NCI-H446 (cell line): ENCODE measurements at regions not wholly inside any gene's neighbourhood (a gene's known extent, or its start where the extent isn't known, plus 50 kb on each side); places are given as distances from the start of the nearest gene placed in this dataset.

Experiments
- DNase-seq, 2 experiments: peaks; one replicate each; lab custom pipeline; 2025; lab: John Stamatoyannopoulos, UW

- DNase-seq, result no peak
Observed at GRCh38 chr5:109917154-109917546, 227.4 kb downstream of the MAN2A1 start.

- DNase-seq, result no peak
Observed at GRCh38 chr5:109917966-109918365, 228.2 kb downstream of the MAN2A1 start.

DNA sequence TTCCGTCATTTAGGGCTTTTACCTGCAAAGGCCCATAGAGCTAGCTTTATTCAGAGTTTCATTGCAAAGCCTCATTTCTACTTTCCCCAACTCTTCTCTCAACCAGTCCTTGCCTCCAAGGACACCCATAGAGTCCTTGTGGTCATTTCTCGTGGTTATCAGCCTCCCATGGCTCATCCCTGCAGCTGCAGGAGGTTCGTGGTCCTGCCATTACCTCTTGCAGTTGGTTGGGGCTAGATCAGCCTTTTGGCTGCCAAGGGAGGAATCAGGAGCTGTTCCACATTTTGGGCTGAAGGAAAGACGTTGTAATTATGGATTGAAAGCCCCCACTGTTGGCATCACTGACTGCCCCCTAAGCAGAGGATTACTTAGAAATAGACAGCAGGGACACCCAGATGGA is 231.0 kb downstream of the MAN2A1 start:
- no peak for DNase-seq

- DNase-seq, result peak in 1 of 2 experiments; percentile 52
Observed at GRCh38 chr5:109921735-109922380, 232.1 kb downstream of the MAN2A1 start.

GRCh38 chr5:109922381-109922995 is 232.8 kb downstream of the MAN2A1 start:
- DNase-seq, result no peak

GRCh38 chr5:109923205-109923604 is 233.5 kb downstream of the MAN2A1 start:
- DNase-seq, result no peak

GRCh38 chr5:109924237-109925107 is 234.7 kb downstream of the MAN2A1 start:
- DNase-seq, result no peak

DNA sequence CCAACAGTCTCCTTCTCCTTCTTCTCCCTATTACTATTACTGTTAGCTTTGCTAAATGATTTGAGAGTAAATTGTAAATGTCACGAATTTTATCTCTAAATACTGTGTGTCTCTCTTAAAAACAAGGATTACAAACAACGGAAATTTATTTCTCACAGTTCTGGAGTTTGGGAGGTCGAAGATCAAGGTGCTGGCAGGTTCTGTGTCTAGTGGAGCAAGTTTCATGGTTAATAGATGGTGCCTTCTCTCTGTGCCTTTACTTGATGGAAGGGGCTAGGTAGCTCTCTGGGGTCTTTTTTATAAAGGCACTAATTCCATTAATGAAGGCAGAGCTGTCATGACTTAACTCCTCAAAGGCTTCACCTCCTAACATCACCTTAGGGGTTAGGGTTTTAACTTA is 237.9 kb downstream of the MAN2A1 start:
- no peak for DNase-seq

- no peak for DNase-seq
Observed at GRCh38 chr5:109928046-109928445, 238.3 kb downstream of the MAN2A1 start.

DNA sequence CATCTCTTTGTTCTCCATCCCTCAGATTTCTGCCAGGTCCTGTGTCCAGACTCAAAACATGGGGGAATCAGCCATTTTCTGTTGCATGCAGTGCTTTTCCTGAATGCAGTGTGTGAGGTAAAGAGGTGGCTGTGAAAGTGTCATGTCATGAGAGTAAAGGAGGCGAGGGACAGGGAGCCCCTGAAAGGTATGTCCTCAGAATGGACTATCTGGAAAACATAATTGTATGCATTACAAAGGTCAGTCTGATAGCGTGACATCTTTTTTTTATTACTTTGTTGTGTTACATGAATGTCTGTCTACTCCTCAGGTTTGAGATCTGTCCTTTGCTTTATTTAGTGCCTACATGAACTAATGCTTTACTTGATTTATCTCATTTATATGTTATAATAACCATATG is 239.1 kb downstream of the MAN2A1 start:
- no peak for DNase-seq

DNA sequence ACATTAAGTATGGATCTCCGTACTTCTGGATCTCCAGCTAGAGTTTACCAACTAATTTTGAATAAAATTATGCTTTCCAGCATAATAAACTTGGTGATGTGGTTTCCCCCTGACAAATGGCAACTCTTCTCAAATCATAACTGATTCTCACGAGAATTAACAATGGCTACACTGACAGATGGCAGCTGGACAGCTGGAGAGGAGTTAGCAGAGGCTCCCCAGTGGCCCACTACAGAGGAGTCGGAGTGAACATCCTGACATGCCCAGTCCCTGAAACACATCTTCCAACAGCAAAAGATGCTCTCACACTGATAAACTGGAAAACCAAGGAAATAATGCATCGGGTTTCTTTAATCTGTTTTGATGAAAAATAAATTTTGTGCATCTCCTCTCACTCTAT is 239.6 kb downstream of the MAN2A1 start:
- no peak for DNase-seq

DNA sequence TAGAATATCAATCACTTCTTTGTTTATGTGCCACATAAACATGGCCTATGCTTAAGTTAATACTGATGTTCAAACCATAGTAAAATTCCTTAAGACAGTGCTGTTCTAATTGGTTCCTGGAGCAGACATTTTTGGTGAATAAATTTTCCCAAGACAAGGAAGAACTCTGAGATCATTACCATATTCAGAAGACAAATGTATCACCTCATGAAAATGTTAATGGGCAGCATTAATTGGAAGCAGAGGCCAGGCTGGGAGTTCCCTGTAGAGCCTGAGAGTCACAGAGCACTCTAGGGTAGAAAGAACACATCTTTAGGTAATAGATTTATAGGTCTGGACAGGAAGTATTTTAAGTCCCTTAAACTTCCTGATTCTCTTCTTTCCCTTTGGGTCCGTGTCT is 240.2 kb downstream of the MAN2A1 start:
- DNase-seq, result no peak

DNA sequence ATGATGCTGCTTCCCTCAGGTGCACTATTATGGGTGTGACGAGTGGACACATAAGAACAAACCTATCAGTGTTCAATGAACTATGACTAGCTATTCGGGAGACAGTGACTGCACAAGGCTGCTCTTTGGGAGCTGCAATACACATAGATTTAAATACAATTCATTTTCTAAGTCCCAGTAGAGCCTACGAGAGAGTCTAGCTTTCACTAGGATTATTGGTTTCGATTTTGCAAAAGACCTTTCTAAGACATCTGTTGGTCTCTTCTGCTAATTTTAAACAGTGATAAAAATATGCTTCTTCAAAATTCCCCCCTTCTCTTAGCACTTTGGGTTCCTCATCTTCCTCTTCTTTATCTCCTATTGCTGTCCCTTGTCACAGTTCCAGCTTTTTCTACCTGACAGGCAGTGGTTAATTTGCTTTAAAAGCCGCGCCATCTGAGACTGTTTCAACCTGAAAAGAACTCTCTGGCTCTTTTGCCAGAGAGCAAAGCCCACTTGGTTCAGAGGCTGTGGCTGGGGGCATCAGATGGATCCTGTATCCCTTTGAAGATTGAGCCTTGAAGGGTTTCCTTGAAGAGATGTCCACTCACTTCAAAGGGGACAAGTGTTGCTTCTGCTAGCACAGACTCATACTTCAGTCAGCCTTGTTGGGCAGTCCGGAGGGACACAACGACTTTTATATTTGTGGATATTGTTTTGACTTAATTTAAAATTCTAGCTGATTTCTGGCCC is 241.5 kb downstream of the MAN2A1 start:
- no peak for DNase-seq

DNA sequence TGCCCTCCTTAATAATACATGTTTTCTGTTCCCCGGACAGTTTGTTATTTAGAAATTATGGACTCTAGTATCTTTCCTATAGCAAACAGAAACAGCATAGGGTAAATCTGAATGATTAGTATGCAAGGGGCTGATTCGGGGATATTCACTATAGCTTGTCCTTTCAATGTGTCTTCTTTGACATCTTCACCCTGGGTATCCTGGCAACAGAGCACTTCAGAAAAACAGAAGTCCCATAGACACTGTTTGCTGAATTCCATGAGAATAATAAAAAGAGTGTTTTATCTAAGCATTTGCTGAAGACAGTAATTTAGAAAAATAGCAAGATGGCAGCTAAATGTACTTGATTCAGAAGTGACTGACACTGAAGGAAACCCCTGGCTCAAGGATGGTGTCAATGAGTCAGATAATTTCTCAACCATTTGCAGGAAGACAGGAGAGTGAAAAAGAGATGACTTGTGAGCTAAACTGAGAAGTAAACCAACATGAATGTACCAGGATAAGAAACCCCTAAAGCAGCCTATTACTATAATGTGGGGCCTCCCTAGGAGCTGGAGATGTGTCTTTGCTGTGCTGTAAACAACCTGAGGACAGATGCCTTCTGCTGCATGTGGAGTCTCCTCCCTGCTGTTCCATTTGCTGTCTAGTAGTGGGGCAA is 246.2 kb downstream of the MAN2A1 start:
- no peak for DNase-seq

GRCh38 chr5:109936996-109937395 is 247.3 kb downstream of the MAN2A1 start:
- DNase-seq, result no peak

GRCh38 chr5:109937951-109938350 is 248.2 kb downstream of the MAN2A1 start:
- no peak for DNase-seq

GRCh38 chr5:109938453-109938852 is 248.7 kb downstream of the MAN2A1 start:
- no peak for DNase-seq

GRCh38 chr5:109939116-109939682 is 249.5 kb downstream of the MAN2A1 start:
- DNase-seq, result no peak

DNA sequence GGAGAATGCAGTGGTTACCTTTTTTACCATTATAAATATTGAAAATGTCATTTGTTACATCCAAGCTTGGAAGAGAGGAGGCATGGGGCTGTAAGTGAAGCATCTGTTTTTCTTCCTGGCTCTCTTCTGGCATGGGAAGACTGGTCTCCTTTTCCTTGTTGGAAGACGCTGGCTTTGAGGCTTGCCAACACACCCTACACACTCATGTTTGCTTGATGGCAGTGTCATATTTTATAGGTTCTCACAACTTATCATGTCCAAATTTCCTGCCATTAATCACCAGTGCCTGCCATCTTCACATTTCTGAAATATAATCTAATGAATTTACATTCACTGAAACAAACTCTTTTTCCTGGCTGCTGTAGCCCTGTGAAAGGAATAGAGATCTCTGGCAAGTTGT is 252.9 kb downstream of the MAN2A1 start:
- peak; percentile 34 to 69 for DNase-seq

DNA sequence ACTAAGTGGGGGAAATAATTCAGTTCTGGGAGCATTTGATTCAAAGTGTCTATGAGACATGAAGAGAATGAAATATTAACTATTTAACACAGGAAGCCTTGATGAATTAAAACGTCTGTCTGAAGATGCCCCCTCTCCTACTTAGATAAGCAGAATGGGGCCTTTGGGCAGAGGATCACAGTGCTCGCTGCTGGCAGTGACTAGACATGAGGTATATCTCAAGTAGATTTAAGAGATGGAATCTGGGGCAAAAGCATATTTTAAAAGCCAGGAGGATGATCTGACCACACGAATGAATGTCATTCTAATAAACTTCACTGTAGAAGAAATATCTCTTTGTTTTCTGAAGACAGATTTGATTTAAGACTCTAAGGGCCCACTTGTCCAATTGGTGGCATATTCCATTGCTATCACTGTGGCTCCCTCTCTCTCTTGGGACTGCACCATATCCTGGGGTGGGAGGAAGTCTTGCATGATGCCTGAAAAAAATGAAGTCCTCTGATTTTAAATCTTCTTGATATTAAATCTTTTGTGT is 254.0 kb downstream of the MAN2A1 start:
- no peak for DNase-seq

DNA sequence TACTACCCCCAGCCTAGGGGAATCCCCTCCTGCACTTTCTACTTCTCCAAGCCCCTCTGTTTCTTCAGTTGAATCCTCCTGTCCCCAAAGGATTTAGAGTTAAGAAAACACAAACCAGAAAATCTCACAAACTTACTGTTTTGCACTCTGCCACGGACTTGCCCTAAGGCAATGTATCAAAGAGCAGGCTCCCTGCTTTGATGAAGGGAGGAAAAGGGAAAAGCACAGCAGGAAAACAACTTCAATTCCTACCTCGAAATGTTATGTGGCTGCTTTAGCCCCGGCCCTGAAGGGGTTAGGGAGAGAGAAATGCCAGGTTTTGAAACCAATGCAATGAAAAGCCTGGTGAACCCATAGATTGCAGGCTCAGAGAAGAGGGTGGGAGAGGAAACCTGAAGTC is 254.7 kb downstream of the MAN2A1 start:
- no peak for DNase-seq
